Neural cell (in vitro differentiated cells): ENCODE measurements at regions not wholly inside any gene's neighbourhood (a gene's known extent, or its start where the extent isn't known, plus 50 kb on each side); places are given as distances from the start of the nearest gene placed in this dataset.

Experiments
- H2AFZ ChIP-seq: fragments of 200-600, 300-800 bp; sonication (generic), shearing (Covaris generic); 2 replicates; pipeline ENCODE4 v1.6.0; 2014; ENCODE audit warnings: low read depth, mild to moderate bottlenecking, antibody characterized with exemption, low read length, moderate library complexity
- H3F3A ChIP-seq: fragments of 200-600 bp; shearing (Covaris generic); 2 replicates; pipeline ENCODE4 v1.6.1; 2016; ENCODE audit warnings: mild to moderate bottlenecking, moderate library complexity, mixed read lengths, antibody characterized with exemption, low read length; ENCODE audit not compliant: insufficient read depth, poor library complexity, severe bottlenecking
- H3K27ac ChIP-seq: fragments of 200-600, 300-800 bp; sonication (generic), shearing (Covaris generic); 2 replicates; pipeline ENCODE4 v1.5.1; 2014; ENCODE audit warnings: mild to moderate bottlenecking, low read length, moderate library complexity
- H3K27me3 ChIP-seq: fragments of 300-800, 200-600 bp; sonication (generic), shearing (Covaris generic); 2 replicates; pipeline ENCODE4 v1.6.0; 2014; ENCODE audit warnings: mild to moderate bottlenecking, low read depth, low read length, moderate library complexity; ENCODE audit not compliant: insufficient read depth
- H3K36me3 ChIP-seq: fragments of 300-800, 200-600 bp; sonication (generic), shearing (Covaris generic); 2 replicates; pipeline ENCODE4 v1.5.1; 2014; ENCODE audit warnings: mild to moderate bottlenecking, antibody characterized with exemption, low read length, moderate library complexity; ENCODE audit not compliant: insufficient read depth
- H3K4me2 ChIP-seq: fragments of 300-800, 200-600 bp; sonication (generic), shearing (Covaris generic); 2 replicates; pipeline ENCODE4 v1.6.0; 2014; ENCODE audit warnings: mild to moderate bottlenecking, low read length
- H3K4me3 ChIP-seq: fragments of 300-800, 200-600 bp; sonication (generic), shearing (Covaris generic); 2 replicates; pipeline ENCODE4 v1.5.1; 2014; ENCODE audit warnings: mild to moderate bottlenecking, low read length, moderate library complexity
- H3K79me2 ChIP-seq: fragments of 200-600 bp; shearing (Covaris generic); replicated peaks from 2 replicates; pipeline ENCODE4 v1.6.0; 2014; ENCODE audit warnings: mild to moderate bottlenecking, low read length, moderate library complexity; ENCODE audit not compliant: insufficient read depth
- H3K9ac ChIP-seq: fragments of 300-800, 200-600 bp; sonication (generic), shearing (Covaris generic); 2 replicates; pipeline ENCODE4 v1.6.1; 2016; ENCODE audit warnings: mild to moderate bottlenecking, low read length, mixed read lengths
- H3K9me2 ChIP-seq: fragments of 200-600 bp; shearing (Covaris generic); 2 replicates; pipeline ENCODE4 v1.6.1; 2016; ENCODE audit warnings: mild to moderate bottlenecking, low read length, mixed read lengths; ENCODE audit not compliant: insufficient read depth
- H3K9me3 ChIP-seq: fragments of 200-600, 300-800 bp; sonication (generic), shearing (Covaris generic); 2 replicates; pipeline ENCODE4 v1.6.1; 2016; ENCODE audit warnings: mild to moderate bottlenecking, mixed run types, low read length, moderate library complexity, mixed read lengths
- H4K20me1 ChIP-seq: fragments of 200-600 bp; shearing (Covaris generic); 2 replicates; pipeline ENCODE4 v1.6.1; 2016; ENCODE audit warnings: mild to moderate bottlenecking, mixed run types; ENCODE audit not compliant: insufficient read depth
- CTCF ChIP-seq: fragments of 450-650 bp; IDR thresholded peaks from 2 replicates; pipeline ENCODE4 v1.5.1; 2014; ENCODE audit warnings: antibody characterized with exemption, mild to moderate bottlenecking, moderate library complexity; ENCODE audit not compliant: poor library complexity, severe bottlenecking
- EP300 ChIP-seq: fragments of 450-650 bp; conservative IDR thresholded peaks from 2 replicates; pipeline ENCODE4 v1.6.1; 2014; ENCODE audit warnings: antibody characterized with exemption, mild to moderate bottlenecking, moderate library complexity; ENCODE audit not compliant: poor library complexity, severe bottlenecking
- EZH2 ChIP-seq: fragments of 200-600, 300-800 bp; shearing (Covaris generic), sonication (generic); IDR thresholded peaks from 2 replicates; pipeline ENCODE4 v1.6.1; 2014; ENCODE audit warnings: antibody characterized with exemption, low read length, borderline replicate concordance, mild to moderate bottlenecking; ENCODE audit not compliant: insufficient read depth, poor library complexity, severe bottlenecking
- MXI1 ChIP-seq: fragments of 450-650 bp; conservative IDR thresholded peaks from 2 replicates; pipeline ENCODE4 v1.6.1; 2014; ENCODE audit warnings: antibody characterized with exemption, mild to moderate bottlenecking; ENCODE audit not compliant: poor library complexity, severe bottlenecking
- POLR2AphosphoS5 ChIP-seq: IDR thresholded peaks from 2 replicates; pipeline ENCODE4 v1.6.1; 2012
- RAD21 ChIP-seq: fragments of 450-650 bp; conservative IDR thresholded peaks from 2 replicates; pipeline ENCODE4 v1.6.1; 2014; ENCODE audit warnings: antibody characterized with exemption, mild to moderate bottlenecking, moderate library complexity
- REST ChIP-seq: IDR thresholded peaks from 2 replicates; pipeline ENCODE4 v1.6.1; 2012; ENCODE audit warnings: borderline replicate concordance
- SMC3 ChIP-seq: fragments of 450-650 bp; conservative IDR thresholded peaks from 2 replicates; pipeline ENCODE4 v1.6.1; 2014; ENCODE audit warnings: antibody characterized with exemption, mild to moderate bottlenecking, moderate library complexity; ENCODE audit not compliant: poor library complexity
- TAF1 ChIP-seq: IDR thresholded peaks from 2 replicates; pipeline ENCODE4 v1.6.1; 2012; ENCODE audit warnings: low read depth

GRCh38 chr5:40291338-40291737 is 388.4 kb upstream of the PTGER4 start:
- no peak overlapping the region for H3K27ac ChIP-seq
- H3K9ac ChIP-seq, result no peak overlapping the region
- no peaks in the 10 kb centered on the region for H4K20me1 ChIP-seq
- H3K9me2 ChIP-seq, result no peaks in the 10 kb centered on the region
- no peak overlapping the region for H3K4me3 ChIP-seq
- no peaks in the 10 kb centered on the region for H3K9me3 ChIP-seq
- H3K79me2 ChIP-seq, result no peaks in the 10 kb centered on the region
- no peaks in the 10 kb centered on the region for H3K27me3 ChIP-seq
- no peak overlapping the region for H2AFZ ChIP-seq
- H3K36me3 ChIP-seq, result no peaks in the 10 kb centered on the region
- H3F3A ChIP-seq, result no peaks in the 10 kb centered on the region
- H3K4me2 ChIP-seq, result no peak overlapping the region
- TF ChIP-seq EP300 (no peak), RAD21 (no peak), REST (no peak), TAF1 (no peak), MXI1 (no peak), SMC3 (no peak), POLR2AphosphoS5 (no peak), EZH2 (no peak), CTCF (no peak)

GRCh38 chr5:40288800-40289485 is 390.8 kb upstream of the PTGER4 start:
- no peak overlapping the region for H3K9ac ChIP-seq
- no peaks in the 10 kb centered on the region for H3K36me3 ChIP-seq
- TF ChIP-seq CTCF, result no peak
- no peak for TF ChIP-seq RAD21
- TF ChIP-seq POLR2AphosphoS5, result no peak
- TF ChIP-seq EP300, result no peak
- TF ChIP-seq SMC3, result no peak
- no peak for TF ChIP-seq EZH2
- TF ChIP-seq TAF1, result no peak
- no peak for TF ChIP-seq MXI1
- no peak for TF ChIP-seq REST
- H3K9me3 ChIP-seq, result no peaks in the 10 kb centered on the region
- no peaks in the 10 kb centered on the region for H3K79me2 ChIP-seq
- H3F3A ChIP-seq, result no peaks in the 10 kb centered on the region
- H3K27me3 ChIP-seq, result no peaks in the 10 kb centered on the region
- H3K4me3 ChIP-seq, result no peak overlapping the region
- no peak overlapping the region for H2AFZ ChIP-seq
- no peaks in the 10 kb centered on the region for H4K20me1 ChIP-seq
- no peak overlapping the region for H3K27ac ChIP-seq
- no peak overlapping the region for H3K4me2 ChIP-seq
- no peaks in the 10 kb centered on the region for H3K9me2 ChIP-seq
